ENCODE measurements at regions not wholly inside any gene's neighbourhood (a gene's known extent, or its start where the extent isn't known, plus 50 kb on each side); places are given as distances from the start of the nearest gene placed in this dataset.
"Not testable (repeated sequence)": the region's sequence is repeated elsewhere in the genome, so short reads cannot be mapped to it uniquely, and the experiment has no call there.

DNA sequence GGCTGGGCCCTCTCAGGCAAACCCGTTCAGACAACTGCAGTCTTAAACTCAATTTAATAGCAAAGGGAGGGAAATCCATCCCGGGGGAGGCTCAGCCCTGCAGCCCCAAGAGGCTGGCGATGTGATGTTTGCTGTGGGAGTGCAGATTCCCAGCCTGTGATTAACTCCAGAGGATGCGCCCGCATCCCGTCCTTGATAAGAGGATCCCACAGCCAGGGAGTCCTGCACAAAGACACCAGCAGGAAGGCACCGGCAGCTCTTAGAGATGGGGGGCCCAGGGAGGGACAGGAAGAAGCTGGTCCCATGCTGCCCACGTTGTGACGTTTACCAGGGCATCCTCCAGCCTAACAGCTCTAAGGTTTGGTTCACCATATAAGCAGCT lies 64.7 kb downstream of the MRPL36 start:
- Mint-ChIP-seq H3K4me3 (no peak overlapping the region), H3K27ac (no peak overlapping the region), H3K4me1 (no peaks in the 10 kb centered on the region), H3K27me3 (peaks cover 12% of the 10 kb centered on the region), H3K9me3 (peaks cover 3 to 8% (median 6%) of the 10 kb centered on the region in 3 donors), H3K36me3 (no peaks in the 10 kb centered on the region)

DNA sequence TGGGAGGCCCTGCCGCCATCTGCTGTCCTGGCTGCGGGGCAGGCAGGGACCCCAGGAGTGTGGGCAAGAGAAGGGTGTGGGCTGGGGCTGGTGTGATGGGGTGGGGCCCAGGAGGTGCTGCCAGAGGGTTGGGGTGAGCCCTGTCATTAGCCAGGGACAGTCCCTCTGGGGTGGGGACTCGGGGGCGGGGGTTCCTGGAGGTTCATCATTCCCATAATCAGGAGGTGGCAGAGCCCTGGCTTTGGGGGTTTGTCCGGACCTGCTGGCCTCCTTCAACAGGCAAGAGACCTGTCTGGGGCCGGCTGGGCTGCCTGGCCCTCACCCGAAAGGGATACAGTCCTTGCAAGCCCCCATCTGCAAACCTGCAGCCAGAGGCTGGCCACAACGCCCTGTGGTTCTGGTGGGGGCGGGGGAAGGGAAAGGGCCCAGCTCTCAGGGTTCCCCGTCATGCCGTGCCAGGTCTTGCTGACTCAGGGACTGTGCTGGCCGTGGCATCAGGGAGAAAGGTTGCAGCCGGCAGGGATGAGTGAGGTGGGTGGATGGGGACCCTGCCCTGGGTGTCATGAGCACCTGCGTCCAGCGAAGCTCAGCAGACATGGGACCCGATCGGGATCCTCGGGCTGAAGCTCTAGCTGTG lies 65.2 kb downstream of the MRPL36 start:
- Mint-ChIP-seq H3K4me1 (no peaks in the 10 kb centered on the region), H3K27me3 (peaks cover 10% of the 10 kb centered on the region), H3K36me3 (no peaks in the 10 kb centered on the region), H3K27ac (no peak overlapping the region), H3K9me3 (peaks cover 2 to 3% (median 2%) of the 10 kb centered on the region in 3 donors), H3K4me3 (no peak overlapping the region)

GRCh38 chr5:1733369-1733768 lies 66.3 kb downstream of the MRPL36 start:
- H3K36me3 Mint-ChIP-seq, result no peaks in the 10 kb centered on the region
- H3K4me1 Mint-ChIP-seq, result no peaks in the 10 kb centered on the region
- H3K27ac Mint-ChIP-seq, result no peak overlapping the region
- no peaks in the 10 kb centered on the region for H3K9me3 Mint-ChIP-seq
- H3K27me3 Mint-ChIP-seq, result peaks cover 9% of the 10 kb centered on the region
- no peak overlapping the region for H3K4me3 Mint-ChIP-seq

DNA sequence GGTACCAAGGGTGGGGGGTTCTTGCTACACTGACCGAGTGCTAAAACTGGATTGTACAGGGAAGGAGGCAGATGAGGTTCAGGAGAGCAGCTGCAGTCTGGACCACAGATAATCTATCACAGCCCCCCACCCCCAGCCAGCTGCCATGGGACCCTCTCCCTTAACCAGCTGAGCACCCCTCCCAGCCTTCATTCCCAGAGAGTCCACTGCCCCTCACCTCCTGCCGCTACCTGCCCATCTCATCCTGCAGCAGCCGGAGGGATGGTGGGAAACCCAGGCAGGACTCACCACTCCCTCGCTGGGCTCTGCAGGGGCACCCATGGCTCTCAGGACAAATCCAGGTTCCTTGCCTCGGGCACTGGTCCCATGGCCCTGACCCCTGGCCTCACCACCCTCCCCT lies 66.7 kb downstream of the MRPL36 start:
- no peak overlapping the region for H3K4me3 Mint-ChIP-seq
- H3K4me1 Mint-ChIP-seq, result no peaks in the 10 kb centered on the region
- H3K36me3 Mint-ChIP-seq, result no peaks in the 10 kb centered on the region
- no peak overlapping the region for H3K27ac Mint-ChIP-seq
- H3K9me3 Mint-ChIP-seq, result no peaks in the 10 kb centered on the region
- H3K27me3 Mint-ChIP-seq, result peaks cover 9% of the 10 kb centered on the region

DNA sequence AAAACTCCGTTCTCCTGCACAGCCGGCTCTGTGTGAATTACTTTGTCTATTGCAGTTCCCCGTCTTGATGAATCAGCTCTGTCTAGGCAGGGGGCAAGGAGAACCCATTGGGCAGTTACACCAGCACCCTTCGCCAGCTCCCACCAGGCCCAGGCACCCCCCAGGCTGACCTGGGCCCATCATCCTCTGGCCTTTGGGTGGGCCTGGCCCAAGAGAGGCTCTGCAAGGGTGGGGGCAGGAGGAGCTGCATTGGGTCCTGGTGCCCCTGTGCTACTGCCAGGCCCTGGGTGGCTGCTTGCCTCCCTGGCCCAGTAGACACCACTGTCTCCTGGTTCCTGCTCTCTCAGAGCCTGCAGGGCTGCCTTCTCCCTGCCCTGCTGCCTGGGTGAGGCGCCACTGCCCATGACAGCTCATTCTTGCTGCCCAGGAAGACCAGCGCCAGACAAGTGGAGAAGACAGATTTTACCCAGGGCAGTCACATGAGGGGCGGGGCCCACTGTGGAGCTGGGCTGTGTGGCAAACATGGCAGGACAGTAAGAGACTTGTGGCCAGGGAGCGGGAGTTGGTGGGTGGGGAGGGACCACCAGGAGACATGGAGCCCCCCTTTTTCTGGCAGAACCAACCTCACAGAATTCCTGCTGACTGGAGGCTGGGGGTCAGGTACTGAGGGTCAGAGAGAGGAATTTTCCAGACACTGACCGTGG lies 67.2 kb downstream of the MRPL36 start:
- Mint-ChIP-seq H3K4me3 (no peak overlapping the region), H3K36me3 (no peaks in the 10 kb centered on the region), H3K27ac (peak overlapping the region in 1 of 3 donors; percentile 80), H3K27me3 (peaks cover 9% of the 10 kb centered on the region), H3K9me3 (no peaks in the 10 kb centered on the region), H3K4me1 (no peaks in the 10 kb centered on the region)

- not testable (repeated sequence) for H3K4me3 Mint-ChIP-seq, H3K9me3 Mint-ChIP-seq, H3K36me3 Mint-ChIP-seq, H3K4me1 Mint-ChIP-seq, H3K27me3 Mint-ChIP-seq
- peak overlapping the region in 1 of 3 donors; percentile 80 for H3K27ac Mint-ChIP-seq
Measured at GRCh38 chr5:1731855-1732237, 67.8 kb downstream of the MRPL36 start.

- Mint-ChIP-seq H3K4me3 (no peak overlapping the region), H3K9me3 (no peaks in the 10 kb centered on the region), H3K4me1 (no peaks in the 10 kb centered on the region), H3K27me3 (peaks cover 9% of the 10 kb centered on the region), H3K36me3 (no peaks in the 10 kb centered on the region), H3K27ac (no peak overlapping the region)
Measured at GRCh38 chr5:1731091-1731639, 68.5 kb downstream of the MRPL36 start.

- H3K4me1 Mint-ChIP-seq, result no peaks in the 10 kb centered on the region
- H3K27ac Mint-ChIP-seq, result no peak overlapping the region
- H3K27me3 Mint-ChIP-seq, result peaks cover 13% of the 10 kb centered on the region
- H3K9me3 Mint-ChIP-seq, result no peaks in the 10 kb centered on the region
- H3K4me3 Mint-ChIP-seq, result no peak overlapping the region
- no peaks in the 10 kb centered on the region for H3K36me3 Mint-ChIP-seq
Measured at GRCh38 chr5:1730487-1730847, 69.2 kb downstream of the MRPL36 start.

- Mint-ChIP-seq H3K36me3 (no peaks in the 10 kb centered on the region), H3K9me3 (no peaks in the 10 kb centered on the region), H3K4me1 (no peaks in the 10 kb centered on the region), H3K27ac (no peak overlapping the region), H3K27me3 (peaks cover 16% of the 10 kb centered on the region), H3K4me3 (no peak overlapping the region)
Measured at GRCh38 chr5:1729641-1730486, 69.8 kb downstream of the MRPL36 start.

DNA sequence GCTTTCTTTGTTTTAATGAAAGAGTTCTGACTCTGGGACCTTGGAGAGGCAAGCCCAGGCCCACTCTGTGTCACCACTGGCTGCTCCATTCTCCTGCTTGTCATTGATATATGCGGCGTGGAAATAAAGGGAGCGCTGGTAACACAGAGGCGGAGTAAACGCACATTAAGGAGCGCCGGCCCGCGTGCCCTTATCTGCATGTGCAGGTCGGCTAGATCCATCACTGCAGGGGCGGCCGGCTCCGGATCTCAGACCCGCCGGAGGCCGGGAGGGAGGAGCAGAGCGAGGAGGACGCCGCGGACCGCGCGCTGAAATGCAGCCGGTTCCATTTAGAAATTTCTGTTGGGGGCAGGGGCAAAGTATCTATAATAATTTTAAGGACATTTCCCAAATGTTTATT lies 70.8 kb downstream of the MRPL36 start:
- no peak overlapping the region for H3K27ac Mint-ChIP-seq
- no peaks in the 10 kb centered on the region for H3K36me3 Mint-ChIP-seq
- H3K27me3 Mint-ChIP-seq, result peaks cover 14% of the 10 kb centered on the region
- no peaks in the 10 kb centered on the region for H3K4me1 Mint-ChIP-seq
- no peaks in the 10 kb centered on the region for H3K9me3 Mint-ChIP-seq
- H3K4me3 Mint-ChIP-seq, result no peak overlapping the region

GRCh38 chr5:1727571-1727970 lies 72.1 kb downstream of the MRPL36 start:
- no peaks in the 10 kb centered on the region for H3K36me3 Mint-ChIP-seq
- no peak overlapping the region for H3K27ac Mint-ChIP-seq
- peaks cover 12% of the 10 kb centered on the region for H3K27me3 Mint-ChIP-seq
- peaks cover 0 to 2% (median 0%) of the 10 kb centered on the region in 3 donors for H3K9me3 Mint-ChIP-seq
- no peak overlapping the region for H3K4me3 Mint-ChIP-seq
- H3K4me1 Mint-ChIP-seq, result no peaks in the 10 kb centered on the region

GRCh38 chr5:1726956-1727355 lies 72.7 kb downstream of the MRPL36 start:
- no peak overlapping the region for H3K27ac Mint-ChIP-seq
- H3K4me1 Mint-ChIP-seq, result no peaks in the 10 kb centered on the region
- no peaks in the 10 kb centered on the region for H3K36me3 Mint-ChIP-seq
- peaks cover 11% of the 10 kb centered on the region for H3K27me3 Mint-ChIP-seq
- H3K4me3 Mint-ChIP-seq, result no peak overlapping the region
- peaks cover 0 to 2% (median 0%) of the 10 kb centered on the region in 3 donors for H3K9me3 Mint-ChIP-seq

- H3K36me3 Mint-ChIP-seq, result no peaks in the 10 kb centered on the region
- H3K27ac Mint-ChIP-seq, result no peak overlapping the region
- H3K27me3 Mint-ChIP-seq, result peaks cover 11% of the 10 kb centered on the region
- no peak overlapping the region for H3K4me3 Mint-ChIP-seq
- H3K4me1 Mint-ChIP-seq, result no peaks in the 10 kb centered on the region
- H3K9me3 Mint-ChIP-seq, result peaks cover 0 to 2% (median 0%) of the 10 kb centered on the region in 3 donors
Measured at GRCh38 chr5:1726469-1726865, 73.2 kb downstream of the MRPL36 start.

- H3K36me3 Mint-ChIP-seq, result no peaks in the 10 kb centered on the region
- no peak overlapping the region for H3K4me3 Mint-ChIP-seq
- no peak overlapping the region for H3K27ac Mint-ChIP-seq
- H3K4me1 Mint-ChIP-seq, result no peaks in the 10 kb centered on the region
- peaks cover 0 to 2% (median 0%) of the 10 kb centered on the region in 3 donors for H3K9me3 Mint-ChIP-seq
- peaks cover 11% of the 10 kb centered on the region for H3K27me3 Mint-ChIP-seq
Measured at GRCh38 chr5:1725641-1726468, 73.8 kb downstream of the MRPL36 start.
